ENCODE measurements at regions not wholly inside any gene's neighbourhood (a gene's known extent, or its start where the extent isn't known, plus 50 kb on each side); places are given as distances from the start of the nearest gene placed in this dataset.

- TF ChIP-seq POLR2A (IDR thresholded peaks at IDR 0.05), result no peak
- TF ChIP-seq CTCF (IDR thresholded peaks at IDR 0.05), result no peak
These were observed 704.7 kb upstream of the MBL2 start for GRCh38 chr10:53477313-53477675.

Measured in gastroesophageal sphincter (tissue), 3 donors.